ENCODE measurements at regions not wholly inside any gene's neighbourhood (a gene's known extent, or its start where the extent isn't known, plus 50 kb on each side); places are given as distances from the start of the nearest gene placed in this dataset.

DNA sequence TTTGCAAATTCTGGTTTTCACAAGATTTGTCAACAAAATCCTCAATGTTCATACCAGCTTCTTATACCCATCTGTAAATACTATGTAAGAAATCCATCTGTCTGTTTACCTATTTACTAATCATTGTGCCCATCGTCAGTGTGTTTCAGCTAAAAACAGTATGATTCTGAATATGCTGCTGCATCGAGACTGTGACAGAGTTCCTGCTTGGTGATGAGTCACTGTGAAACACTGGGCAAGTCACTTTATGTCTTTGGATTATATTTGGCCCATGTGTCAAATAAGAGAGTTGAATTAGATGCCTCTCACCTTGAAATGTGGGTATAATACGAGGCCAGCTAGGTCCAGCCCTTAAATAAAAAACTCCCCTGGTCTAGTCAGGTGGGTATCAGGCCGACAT lies 79.3 kb downstream of the CBLL2 start:
- TF ChIP-seq CTCF (conservative IDR thresholded peaks at IDR 0.05) (no peak), EZH2 (IDR thresholded peaks at IDR 0.05; ENCODE audit: low read depth) (no peak)
